ENCODE measurements at regions not wholly inside any gene's neighbourhood (a gene's known extent, or its start where the extent isn't known, plus 50 kb on each side); places are given as distances from the start of the nearest gene placed in this dataset.
"Not testable (repeated sequence)": the region's sequence is repeated elsewhere in the genome, so short reads cannot be mapped to it uniquely, and the experiment has no call there.

DNA sequence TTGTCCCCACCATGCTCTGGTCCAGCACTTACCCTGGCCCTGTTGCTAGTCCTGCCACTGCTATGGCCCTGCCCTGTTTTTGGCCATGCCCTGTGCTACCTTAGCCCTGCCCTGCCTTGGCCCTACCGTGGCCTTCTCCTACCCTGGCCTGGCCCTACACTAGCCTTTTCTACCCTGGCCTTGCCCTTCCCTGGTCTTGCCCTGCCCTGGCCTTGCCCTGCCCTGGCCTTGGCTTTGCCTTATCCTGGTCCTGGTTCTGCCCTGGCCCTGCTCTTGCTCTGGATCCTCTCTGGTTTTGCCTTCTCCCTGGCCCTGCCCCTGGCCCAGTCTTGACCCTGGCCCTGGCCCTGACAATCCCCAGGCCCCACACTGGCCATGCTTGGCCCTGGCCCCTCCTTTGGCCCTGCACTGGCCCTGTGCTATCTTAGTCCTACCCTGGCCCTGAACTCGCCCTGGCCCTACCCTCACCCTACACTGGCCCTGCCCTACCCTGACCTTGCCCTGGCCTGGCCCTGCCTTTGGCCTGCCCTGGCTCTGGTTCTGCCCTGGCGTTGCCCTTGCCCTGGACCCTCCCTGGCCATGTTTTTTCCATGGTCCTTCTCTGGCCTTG is 235.0 kb downstream of the GOLGA6L6 start:
- DNase-seq = not testable (repeated sequence)

DNA sequence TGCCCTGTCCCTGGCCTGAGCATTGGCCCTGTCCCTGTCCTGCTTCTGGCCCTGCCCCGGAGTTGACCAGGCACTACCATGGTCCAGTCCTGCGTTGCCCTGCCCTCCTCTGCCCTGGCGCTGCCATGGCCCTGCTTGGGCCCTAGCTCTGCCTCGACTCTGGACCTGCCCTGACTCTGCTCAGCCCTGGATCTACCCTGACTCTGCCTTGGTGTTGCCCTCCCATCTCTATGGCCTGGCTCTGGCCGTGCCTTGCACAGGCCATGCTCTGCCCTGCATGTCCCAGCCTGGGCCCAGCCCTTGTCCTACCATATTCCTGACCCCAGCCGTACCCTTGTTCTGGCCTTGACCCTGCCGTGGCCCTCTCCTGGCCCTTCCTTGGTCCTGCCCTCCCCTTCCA is 235.7 kb downstream of the GOLGA6L6 start:
- not testable (repeated sequence) for DNase-seq

DNA sequence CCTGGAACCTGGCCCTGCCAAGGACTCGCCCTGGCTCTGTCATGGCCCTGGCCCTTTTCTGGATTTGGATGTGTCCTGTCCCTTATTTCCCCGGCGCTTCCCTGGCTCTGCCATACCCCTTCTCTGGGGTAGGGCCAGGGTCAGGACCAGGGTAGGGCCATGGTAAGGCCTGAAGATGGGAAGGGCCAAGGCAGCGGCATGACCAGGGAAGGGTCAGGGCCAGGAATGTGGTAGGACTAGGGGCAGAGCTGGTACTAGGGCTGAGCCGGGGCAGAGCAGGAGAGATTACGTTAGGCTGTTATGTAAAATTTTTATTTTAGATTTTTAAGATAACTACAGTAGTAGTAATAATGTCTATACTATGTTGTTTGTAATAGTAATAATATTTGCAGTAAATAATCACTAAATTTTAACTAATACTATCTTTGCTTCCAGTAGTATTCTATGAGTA is 236.6 kb downstream of the GOLGA6L6 start:
- not testable (repeated sequence) for DNase-seq

DNA sequence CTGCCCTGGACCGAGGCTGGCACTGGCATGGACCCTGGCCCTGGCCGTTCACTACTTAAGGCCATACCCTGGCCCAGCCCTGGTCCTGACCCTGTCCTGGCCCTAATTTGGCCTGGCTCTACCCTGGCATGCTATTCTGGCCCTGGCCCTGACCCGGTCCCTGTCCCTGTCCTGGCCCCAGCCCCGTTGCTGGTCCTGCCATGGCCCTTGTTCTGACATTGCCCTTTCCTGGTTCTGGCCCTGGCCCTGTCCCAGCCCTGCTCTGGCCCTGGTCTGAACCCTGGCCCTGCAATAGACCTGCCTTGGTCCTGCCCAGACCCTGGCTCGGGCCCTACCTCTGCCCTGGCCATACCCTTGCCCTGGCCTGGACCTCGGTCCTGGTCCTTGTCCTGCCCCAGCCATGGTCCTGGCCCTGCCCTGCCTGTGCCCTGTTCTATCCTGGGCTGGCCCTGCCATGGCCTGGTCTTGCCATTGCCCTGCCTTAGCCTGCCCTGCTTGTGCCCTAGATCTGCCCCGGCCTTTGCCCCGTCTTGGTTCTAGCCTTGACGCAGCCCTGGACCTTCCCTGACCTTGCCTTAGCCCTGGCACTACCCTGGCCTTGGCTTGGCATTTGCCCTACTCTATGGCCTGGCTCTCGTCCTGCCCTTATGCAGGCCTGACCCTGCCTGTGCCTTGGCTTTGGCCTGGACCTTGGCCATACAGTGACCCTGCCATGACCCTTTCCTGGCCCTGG is 237.2 kb downstream of the GOLGA6L6 start:
- DNase-seq = not testable (repeated sequence)

DNA sequence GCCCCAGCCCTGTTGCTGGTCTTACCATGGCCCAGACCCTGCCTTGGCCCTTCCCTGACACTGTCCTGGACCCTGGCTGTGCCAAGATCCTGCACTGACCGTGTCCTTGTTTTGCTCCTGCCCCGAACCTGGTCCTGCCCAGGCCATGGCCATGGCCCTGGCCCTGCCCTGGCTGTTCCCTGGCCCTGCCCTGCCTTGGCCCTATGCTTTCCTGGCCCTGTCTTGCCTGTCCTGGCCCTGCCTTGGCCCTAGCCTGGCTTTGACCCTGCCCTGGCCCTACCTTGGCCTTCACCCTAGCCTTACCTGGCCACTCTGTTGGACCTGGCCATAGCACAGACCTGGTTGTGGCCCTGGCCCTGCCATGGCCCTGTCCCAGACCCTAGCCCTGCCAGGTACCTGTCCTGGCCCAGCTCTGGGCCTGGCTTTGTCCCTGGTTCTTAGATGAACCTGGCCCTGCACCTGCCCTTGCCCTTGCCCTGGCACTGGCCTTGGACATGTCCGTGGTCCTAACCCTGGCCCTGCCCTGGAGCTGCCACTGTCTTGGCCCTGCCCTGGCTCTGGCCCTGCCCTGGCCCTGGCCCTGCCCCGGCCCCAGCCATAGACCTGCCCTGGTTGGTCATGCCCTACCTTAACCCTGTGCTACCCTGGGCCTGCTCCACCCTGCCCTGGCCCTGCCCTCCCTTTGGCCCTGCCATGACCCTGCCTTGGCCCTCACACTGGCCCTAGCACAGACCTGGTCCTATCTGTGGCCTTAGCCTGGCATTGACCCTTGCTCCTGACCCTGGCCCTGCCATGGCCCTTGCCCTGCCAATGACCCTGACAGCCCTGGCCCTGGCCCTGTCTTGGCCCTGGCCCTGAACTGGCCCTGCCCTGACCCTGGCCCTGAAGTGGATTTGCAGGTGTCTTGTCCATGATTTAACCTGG is 238.1 kb downstream of the GOLGA6L6 start:
- not testable (repeated sequence) for DNase-seq

DNA sequence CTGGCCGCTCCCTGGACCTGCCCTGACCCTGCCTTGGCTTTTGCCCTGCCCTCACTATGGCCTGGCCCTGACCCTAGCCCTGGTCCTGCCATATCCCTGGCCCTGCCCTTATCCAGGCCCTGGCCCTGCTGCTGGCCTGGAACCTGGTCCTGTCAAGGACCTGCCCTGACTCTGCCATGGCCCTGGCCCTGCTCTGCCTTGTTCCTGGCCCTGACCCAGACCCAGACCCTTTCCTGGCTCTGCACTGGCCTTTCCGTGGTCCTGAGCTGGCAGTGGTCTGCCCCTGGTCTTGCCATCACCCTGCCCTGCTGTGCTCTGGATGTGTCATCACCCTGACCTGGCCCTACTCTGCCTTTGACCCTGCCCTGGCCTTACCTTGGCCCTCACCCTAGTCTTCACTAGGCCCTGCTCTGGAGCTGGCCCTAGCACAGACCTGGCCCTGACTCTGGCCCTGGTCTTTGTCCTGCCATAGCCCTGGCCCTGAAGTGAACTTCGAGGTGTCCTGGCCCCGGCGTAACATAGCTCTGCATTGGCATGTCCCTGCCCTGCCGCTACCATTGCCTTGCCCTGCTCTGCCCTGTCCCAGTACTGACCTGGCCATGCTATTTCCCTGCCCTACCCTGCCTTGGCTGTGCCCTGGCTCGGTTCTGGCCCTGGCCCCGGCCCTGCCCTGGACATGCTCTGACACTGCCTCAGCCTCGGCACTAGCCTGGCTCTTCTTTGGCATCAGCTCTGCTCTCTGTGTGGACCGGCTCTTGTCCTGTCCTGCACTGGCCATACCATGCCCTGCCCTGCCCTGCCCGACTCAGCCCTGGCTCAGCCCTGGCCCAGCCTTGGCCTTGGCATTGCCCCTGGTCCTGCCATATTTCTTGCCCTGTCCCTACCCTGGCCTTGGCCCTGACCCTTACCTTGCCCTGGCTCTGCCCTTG is 239.2 kb downstream of the GOLGA6L6 start:
- DNase-seq = not testable (repeated sequence)

DNA sequence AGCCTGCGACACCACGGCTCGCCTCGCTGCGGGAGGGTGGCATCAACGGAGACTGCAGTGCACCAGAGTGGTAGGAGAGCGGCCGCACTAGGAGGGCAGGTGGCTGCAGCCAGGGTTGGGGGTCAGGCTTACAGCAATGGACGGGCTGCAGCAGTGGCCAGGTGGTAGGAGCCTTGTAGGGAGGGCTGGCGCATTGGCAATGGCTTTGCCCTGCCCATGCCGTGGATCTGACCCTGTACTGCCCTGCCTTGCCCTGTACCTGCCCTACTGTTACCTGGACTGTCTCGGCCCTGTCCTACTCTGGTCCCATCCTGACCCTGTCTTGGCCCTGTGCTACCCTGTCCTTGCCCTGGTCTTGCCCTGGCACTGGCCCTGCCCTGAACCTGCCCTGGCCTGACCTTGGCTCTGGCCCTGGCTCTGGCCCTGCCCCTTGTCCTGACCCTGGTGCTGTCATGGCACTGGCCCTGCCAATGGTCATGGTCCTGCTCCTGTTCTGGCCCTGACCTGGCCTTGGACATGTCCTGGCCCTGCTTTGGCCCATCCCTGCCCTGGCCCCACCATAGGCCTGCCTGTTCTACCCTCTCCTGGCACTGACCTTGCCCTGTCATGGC is 240.0 kb downstream of the GOLGA6L6 start:
- not testable (repeated sequence) for DNase-seq

DNA sequence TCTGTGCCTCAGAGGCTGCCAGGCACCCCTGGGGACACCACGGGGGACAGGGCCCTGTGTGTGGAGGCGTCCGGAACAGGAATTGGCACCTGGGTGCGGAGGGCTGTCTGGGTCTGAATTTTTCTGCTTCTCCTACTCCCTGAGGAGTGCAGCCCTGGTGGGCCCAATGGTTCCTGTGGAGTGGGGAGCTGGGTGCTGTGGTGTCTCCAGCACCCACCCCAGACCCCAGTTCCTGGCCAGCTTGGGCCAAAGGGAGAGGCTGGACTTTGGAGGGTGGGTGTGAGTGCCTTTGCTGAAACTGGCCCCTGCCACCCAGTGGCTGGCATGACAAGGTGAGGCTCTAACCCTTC is 240.6 kb downstream of the GOLGA6L6 start:
- DNase-seq = not testable (repeated sequence)

DNA sequence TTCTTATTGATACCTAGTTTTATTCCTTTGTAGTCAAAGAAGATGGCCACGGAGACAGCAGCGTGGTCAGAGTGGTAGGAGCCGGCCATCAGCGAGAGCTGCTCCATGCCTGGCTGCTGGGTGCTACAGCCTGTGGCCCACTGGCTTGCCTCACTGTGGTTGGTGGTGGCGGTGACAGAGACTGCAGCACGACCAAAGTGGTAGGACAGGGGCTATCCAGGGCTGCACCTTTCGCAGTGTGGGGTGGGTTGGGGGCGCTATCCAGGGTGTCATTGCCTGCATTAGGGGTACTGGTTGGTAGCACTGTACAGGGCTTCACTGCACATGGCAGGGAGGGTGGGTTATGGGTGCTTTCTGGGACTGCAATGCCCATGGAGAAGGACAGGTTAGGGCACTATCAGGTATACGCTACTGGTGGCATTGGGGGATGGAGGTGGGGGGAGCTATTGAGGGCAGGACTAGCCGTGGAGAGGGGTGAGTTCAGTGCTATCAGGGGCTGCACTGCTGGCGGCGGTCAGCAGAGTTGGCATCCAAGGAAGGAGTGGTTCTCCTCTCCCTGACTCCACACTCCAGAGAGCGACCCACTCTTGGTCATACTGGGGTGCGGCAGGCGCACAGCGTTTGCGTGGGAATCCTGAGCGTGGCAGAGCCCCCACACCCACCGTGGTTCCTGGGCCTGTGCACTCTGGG is 241.1 kb downstream of the GOLGA6L6 start:
- not testable (repeated sequence) for DNase-seq

DNA sequence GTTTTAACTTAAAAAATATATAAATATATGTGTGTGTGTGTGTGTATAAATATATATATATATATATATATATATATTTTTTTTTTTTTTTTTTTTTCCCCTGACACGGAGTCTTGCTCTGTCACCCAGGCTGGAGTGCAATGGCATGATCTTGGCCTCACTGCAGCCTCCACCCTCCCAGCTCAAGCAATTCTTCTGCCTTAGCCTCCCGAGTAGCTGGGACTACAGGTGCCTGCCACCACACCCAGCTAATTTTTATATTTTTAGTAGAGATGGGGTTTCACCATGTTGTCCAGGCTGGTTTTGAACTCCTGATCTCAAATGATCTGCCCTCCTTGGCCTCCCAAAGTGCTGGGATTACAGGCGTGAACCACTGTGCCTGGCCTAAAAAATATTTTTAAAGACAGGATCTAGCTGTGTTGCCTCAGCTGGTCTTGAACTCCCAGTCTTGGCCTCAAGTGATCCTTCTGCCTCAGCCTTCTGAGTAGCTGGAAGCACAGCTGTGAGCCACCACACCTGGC is 243.9 kb downstream of the GOLGA6L6 start:
- not testable (repeated sequence) for DNase-seq

DNA sequence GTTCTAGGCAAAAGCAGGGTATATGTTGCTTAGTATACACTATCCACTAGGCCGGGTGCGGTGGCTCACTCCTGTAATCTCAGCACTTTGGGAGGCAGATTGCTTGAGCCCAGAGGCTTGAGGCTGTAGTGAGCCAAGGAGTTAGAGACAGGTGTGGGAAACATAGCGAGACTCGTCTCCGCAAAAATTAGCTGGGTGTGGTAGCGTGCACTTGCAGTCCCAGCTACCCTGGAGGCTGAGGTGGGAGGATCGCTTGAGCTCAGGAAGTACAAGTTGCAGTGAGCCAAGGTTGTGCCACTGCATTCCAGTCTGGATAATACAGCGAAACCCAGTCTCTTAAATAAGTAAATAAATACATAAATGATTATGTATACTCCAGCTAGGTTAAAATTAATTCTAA is 245.3 kb downstream of the GOLGA6L6 start:
- DNase-seq = not testable (repeated sequence)

DNA sequence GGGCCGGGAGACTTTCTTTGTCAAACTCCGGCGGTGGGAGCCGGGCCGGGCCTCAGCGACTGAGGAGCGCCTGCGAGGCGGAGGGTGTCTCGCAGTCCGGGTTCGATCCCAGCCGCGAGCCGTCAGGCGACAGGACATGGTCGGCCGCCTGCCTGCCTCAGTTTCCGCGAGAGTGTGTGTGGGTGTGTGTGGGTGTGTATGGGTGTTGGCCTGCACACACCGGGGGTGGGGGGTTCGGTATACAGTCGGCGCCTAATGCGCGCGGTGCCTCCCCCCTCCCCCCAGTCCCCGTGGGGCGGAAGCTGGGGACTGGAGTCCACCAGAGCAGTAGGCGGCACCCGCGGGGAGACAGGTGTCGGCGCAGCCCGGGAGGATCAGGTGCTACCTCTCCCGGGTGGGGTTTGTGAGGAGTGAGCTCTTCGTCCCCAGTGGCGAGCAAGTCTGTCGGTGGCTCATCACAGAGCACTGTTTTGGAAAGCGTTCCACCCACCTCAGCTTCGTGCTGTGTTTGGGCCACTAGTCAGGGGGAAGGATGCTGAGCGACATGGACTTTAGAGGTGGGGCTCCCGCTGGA is 246.3 kb downstream of the GOLGA6L6 start:
- no peak for DNase-seq

DNA sequence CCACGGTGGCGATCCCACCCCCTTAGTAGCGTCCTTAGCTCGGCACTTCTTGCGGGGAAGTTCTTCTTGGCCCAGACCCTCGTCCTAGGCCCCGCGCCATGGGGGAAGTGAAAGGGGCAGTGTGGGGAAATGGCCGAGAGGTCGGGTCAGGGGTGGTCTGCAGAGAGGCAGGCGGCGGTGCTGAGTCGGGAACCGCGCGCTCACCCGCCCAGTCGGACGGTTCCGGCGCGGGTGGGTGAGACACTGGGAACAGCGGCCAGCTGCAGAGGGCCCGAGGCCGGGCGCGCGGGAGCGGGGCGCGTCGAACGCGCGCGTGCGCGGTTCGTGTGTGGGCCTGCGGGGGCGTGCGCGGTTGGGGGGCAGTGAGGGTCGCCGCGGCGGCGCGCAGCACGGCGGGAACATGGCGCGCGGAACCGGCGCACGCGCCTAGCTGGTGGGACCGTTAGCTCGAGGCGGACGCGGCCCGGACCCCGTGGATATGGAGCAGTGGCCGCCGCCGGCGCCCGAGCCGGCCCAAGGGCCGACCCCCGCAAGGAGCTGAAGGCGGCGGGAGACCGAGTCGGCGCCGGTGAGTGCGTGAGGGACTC is 246.9 kb downstream of the GOLGA6L6 start:
- DNase-seq = no peak

DNA sequence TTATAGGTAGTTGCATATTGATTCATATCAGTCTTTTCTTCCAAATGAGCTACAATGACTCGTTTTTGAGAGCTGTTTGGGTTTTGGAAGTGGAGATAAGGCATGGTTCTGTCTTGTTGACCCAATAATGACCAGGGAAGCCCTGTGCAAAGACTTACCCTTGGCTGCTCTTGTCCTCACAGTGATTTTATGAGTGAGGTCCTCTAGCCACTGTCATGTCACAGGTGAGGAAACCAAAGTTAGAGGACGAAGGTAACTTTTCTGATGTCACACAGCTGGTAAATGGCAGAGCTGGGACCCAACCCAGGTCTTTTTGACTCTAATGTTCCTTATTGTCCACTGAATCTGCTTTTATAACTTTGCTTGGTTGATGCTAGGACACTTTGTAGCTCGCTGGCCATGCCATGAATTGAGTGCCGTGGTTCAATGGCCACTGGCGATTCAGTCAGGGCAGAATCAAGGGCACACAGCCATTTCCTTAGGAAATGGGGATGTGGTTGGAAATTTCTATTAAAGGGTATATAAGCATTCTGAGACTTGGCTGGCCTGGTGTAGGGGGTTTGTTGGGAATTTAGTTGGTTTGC is 249.1 kb downstream of the GOLGA6L6 start:
- DNase-seq = not testable (repeated sequence)

DNA sequence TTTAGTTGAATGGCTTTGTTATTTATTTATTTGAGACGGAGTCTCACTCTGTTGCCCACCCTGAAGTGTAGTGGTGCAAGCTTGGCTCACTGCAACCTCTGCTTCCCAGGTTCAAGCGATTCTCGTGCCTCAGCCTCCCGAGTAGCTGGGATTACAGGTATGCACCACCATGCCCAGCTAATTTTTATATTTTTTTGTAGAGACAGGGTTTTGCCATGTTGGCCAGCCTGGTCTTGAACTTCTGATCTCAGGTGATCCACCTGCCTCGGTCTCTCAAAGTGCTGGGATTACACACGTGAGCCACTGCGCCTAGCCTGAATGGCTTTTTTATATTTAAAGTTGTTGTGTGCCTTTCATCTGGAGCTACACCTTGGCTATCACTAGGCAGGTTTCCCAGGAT is 250.0 kb downstream of the GOLGA6L6 start:
- DNase-seq = not testable (repeated sequence)

DNA sequence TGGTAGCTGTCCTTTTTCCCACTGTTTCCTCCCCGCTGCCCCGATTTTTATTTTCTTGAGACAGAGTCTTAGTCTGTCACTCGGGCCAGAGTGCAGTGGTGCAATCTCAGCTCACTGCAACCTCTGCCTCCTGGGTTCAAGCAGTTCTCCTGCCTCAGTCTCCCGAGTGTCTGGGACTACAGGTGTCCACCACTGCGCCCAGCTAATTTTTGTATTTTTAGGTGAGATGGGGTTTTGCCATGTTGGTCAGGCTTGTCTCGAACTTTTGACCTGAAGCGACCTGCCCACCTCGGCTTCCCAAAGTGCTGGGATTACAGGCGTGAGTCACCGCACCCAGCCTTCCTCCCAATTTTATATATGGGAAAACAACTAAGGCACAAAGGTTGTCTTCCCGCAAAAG is 251.0 kb downstream of the GOLGA6L6 start:
- DNase-seq = not testable (repeated sequence)

DNA sequence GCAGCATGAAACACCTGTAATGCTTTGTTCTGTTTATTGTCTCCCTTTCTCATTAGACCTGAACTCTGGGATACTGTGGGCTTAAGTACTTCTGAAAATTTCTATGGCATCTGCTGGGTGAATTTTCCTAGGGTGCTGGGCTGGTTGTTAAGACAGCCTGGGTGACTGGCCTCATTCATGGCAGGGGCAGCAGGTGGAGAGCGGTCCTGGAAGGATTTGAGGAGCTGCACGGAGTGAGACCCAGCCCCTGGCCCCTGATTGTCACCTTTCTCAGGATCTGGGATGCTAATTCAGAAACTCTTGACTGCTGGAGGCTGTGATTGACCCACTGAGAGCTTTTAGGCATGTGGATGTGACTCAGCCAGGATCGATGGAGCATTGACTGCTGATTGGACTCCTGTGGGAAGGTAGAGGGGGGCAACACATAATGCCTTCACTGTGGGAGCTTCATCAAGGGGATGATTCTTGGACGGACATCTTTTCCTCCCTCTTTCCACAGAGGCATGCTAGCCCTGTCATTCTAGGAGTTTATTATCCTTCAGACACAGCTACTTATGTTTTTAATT is 252.0 kb downstream of the GOLGA6L6 start:
- DNase-seq = not testable (repeated sequence)

DNA sequence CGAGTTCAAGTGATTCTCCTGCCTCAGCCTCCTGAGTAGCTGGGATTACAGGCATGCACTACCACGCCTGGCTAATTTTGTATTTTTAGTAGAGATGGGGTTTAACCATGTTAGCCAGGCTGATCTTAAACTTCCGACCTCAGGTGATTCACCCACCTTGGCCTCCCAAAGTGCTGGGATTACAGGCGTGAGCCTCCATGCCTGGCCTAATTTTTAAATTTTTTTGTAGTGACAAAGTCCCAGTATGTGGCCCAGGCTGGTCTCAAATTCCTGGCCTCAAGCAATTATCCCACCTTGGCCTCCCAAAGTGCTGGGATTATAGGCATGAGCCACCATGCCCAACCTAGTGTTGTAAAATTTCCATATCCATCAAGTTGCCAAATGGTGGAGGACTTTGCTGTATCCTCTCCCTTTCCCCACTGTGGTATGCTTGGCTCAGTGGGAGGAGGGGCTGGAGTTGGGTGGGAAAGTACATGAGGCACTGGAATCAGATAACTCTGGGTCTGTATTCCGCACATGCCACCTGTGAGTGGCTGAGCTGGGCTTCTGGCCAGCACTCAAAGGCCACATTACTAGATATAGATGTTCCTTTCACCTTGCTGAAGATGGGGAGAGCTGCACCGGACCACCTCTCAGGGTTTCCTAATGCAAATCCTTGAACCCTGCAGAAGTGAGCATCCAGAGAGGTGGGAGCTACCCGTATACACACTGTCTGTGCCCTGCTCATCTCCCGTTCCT is 252.6 kb downstream of the GOLGA6L6 start:
- DNase-seq = not testable (repeated sequence)

DNA sequence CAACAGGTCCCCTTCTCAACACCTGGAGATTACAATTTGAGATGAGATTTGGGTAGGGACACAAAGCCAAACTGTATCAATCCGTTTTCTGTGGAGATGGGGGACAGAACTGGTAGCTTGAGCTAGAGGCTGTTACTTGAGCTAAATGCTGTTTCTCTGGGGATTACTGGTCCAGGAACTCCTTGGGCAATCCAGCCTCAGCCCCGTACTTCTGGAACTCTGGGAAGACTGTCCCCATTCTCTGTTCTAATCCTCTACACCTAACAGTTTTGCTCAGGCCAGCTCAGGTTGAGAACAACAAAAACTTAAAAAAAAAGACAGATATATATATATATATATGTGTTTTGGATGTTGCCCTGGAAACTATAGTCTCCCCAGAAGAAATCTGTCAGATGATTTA is 255.0 kb downstream of the GOLGA6L6 start:
- DNase-seq = not testable (repeated sequence)
